ENCODE measurements at regions not wholly inside any gene's neighbourhood (a gene's known extent, or its start where the extent isn't known, plus 50 kb on each side); places are given as distances from the start of the nearest gene placed in this dataset.

DNA sequence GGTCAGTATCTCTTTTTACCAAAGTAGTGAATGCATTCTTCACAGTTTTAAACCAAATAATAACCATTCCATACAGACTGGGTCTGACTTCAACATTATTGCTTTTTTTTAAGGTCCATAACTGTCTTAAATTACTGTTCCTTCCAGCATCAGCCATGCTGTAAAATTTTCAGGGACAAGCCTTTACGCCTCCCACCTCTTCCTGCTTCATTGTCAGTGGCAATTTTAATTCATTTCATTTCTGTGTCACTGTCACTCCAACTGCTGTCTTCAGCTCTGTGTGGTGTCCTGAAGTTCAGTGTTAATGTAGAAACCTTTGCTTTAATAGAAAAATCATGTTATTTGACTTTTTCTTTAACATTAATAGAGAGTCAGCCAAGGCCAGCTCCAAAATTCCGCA is 365.6 kb upstream of the PTBP2 start:
- Histone ChIP-seq H3K4me2 (ENCODE audit: low read length) (no peak overlapping the region), H3K4me1 (ENCODE audit: insufficient read depth, low read length) (peaks cover 7% of the 10 kb centered on the region), H3K36me3 (ENCODE audit: insufficient read depth, low read length) (no peaks in the 10 kb centered on the region), H3K9ac (ENCODE audit: low read length) (no peak overlapping the region), H3K4me3 (ENCODE audit: insufficient read depth, low read depth, low read length) (no peak overlapping the region), H3K27me3 (ENCODE audit: insufficient read depth, low read length) (no peaks in the 10 kb centered on the region), H3K9me3 (ENCODE audit: insufficient read depth, low read depth, low read length) (no peaks in the 10 kb centered on the region), H4K20me1 (ENCODE audit: insufficient read depth, low read length) (no peaks in the 10 kb centered on the region), H3K27ac (ENCODE audit: low read depth, low read length) (no peak overlapping the region), H3K79me2 (ENCODE audit: insufficient read depth, low read length) (no peaks in the 10 kb centered on the region), H2AFZ (ENCODE audit: low read depth, low read length) (no peak overlapping the region)
- no peak for FAIRE-seq
- TF ChIP-seq EZH2 (IDR thresholded peaks at IDR 0.05; ENCODE audit: insufficient read depth, low read length), result no peak
- TF ChIP-seq, protein P1, sequence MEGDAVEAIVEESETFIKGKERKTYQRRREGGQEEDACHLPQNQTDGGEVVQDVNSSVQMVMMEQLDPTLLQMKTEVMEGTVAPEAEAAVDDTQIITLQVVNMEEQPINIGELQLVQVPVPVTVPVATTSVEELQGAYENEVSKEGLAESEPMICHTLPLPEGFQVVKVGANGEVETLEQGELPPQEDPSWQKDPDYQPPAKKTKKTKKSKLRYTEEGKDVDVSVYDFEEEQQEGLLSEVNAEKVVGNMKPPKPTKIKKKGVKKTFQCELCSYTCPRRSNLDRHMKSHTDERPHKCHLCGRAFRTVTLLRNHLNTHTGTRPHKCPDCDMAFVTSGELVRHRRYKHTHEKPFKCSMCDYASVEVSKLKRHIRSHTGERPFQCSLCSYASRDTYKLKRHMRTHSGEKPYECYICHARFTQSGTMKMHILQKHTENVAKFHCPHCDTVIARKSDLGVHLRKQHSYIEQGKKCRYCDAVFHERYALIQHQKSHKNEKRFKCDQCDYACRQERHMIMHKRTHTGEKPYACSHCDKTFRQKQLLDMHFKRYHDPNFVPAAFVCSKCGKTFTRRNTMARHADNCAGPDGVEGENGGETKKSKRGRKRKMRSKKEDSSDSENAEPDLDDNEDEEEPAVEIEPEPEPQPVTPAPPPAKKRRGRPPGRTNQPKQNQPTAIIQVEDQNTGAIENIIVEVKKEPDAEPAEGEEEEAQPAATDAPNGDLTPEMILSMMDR (IDR thresholded peaks at IDR 0.05; ENCODE audit: insufficient read depth, low read depth, low read length), result no peak
- no peak for DNase-seq (ENCODE audit: low read depth)
- Mint-ChIP-seq H3K9me3 (ENCODE audit: unreplicated experiment) (no peaks in the 10 kb centered on the region), H3K36me3 (ENCODE audit: low read depth, unreplicated experiment) (no peaks in the 10 kb centered on the region), H3K4me1 (ENCODE audit: low read depth, unreplicated experiment) (peaks cover 14% of the 10 kb centered on the region), H3K27ac (ENCODE audit: unreplicated experiment) (no peak overlapping the region), H3K4me3 (ENCODE audit: unreplicated experiment) (no peak overlapping the region), H3K27me3 (ENCODE audit: low read depth, unreplicated experiment) (no peaks in the 10 kb centered on the region)

DNA sequence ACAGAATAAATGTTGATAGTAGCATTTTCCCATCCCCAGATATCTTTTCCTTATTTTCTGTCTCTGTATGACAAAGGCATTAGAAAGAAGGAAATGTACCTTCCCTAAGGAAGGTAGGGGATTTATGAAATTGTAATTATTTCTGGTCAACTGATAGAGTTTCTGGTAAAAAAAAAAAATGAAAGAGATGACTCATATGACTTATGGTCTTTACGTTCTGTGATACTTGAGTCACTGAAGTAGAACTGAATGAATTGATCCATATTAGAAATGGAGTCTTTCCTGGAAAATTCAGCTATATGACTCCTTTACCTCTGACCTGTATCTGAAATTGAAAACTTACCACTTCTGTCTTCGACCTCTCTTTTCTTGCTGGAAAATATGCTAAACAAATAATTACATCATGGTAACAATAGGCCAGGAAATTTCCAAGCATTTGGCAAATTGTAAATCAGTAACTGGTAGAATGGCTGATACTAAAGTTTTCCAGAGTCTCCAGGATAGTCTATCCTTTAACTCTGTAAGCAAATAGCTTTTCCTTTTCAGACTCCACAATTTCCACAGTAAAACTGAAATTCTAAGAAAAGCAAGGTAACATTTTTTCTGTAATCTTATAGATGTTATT is 364.3 kb upstream of the PTBP2 start:
- no peak for DNase-seq (ENCODE audit: low read depth)
- no peak overlapping the region for H3K9ac ChIP-seq (ENCODE audit: low read length)
- TF ChIP-seq, protein P1 (IDR thresholded peaks at IDR 0.05; ENCODE audit: insufficient read depth, low read depth, low read length), result no peak
- no peak for TF ChIP-seq EZH2 (IDR thresholded peaks at IDR 0.05; ENCODE audit: insufficient read depth, low read length)
- H3K4me2 ChIP-seq (ENCODE audit: low read length), result no peak overlapping the region
- no peaks in the 10 kb centered on the region for H4K20me1 ChIP-seq (ENCODE audit: insufficient read depth, low read length)
- peaks cover 13% of the 10 kb centered on the region for H3K4me1 ChIP-seq (ENCODE audit: insufficient read depth, low read length)
- H3K27ac Mint-ChIP-seq (ENCODE audit: unreplicated experiment), result no peak overlapping the region
- peaks cover 24% of the 10 kb centered on the region for H3K4me1 Mint-ChIP-seq (ENCODE audit: low read depth, unreplicated experiment)
- H3K27me3 Mint-ChIP-seq (ENCODE audit: low read depth, unreplicated experiment), result no peaks in the 10 kb centered on the region
- no peaks in the 10 kb centered on the region for H3K79me2 ChIP-seq (ENCODE audit: insufficient read depth, low read length)
- no peaks in the 10 kb centered on the region for H3K36me3 ChIP-seq (ENCODE audit: insufficient read depth, low read length)
- no peak overlapping the region for H3K4me3 ChIP-seq (ENCODE audit: insufficient read depth, low read depth, low read length)
- H2AFZ ChIP-seq (ENCODE audit: low read depth, low read length), result no peak overlapping the region
- no peaks in the 10 kb centered on the region for H3K9me3 Mint-ChIP-seq (ENCODE audit: unreplicated experiment)
- no peaks in the 10 kb centered on the region for H3K36me3 Mint-ChIP-seq (ENCODE audit: low read depth, unreplicated experiment)
- no peaks in the 10 kb centered on the region for H3K27me3 ChIP-seq (ENCODE audit: insufficient read depth, low read length)
- H3K9me3 ChIP-seq (ENCODE audit: insufficient read depth, low read depth, low read length), result no peaks in the 10 kb centered on the region
- FAIRE-seq, result no peak
- no peak overlapping the region for H3K27ac ChIP-seq (ENCODE audit: low read depth, low read length)
- H3K4me3 Mint-ChIP-seq (ENCODE audit: unreplicated experiment), result no peak overlapping the region

DNA sequence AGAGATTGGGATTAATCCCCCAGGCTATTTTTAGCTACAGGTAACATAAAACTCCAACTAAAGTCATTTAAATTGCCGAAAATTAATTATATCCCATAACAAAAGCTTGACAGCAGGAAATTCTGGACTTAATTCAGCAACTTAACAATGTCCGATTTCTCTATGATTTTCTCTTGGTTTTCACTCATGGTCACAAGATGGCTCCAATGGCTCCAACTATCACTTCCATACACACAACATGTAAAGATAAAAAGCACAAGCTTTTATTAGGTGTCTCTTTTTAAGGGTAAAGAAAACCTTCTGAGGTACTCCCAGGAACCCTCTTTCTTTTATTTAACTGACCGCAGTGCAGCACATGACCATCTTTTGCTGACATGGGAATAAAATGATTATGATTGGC is 363.5 kb upstream of the PTBP2 start:
- no peaks in the 10 kb centered on the region for H3K9me3 ChIP-seq (ENCODE audit: insufficient read depth, low read depth, low read length)
- Mint-ChIP-seq H3K27me3 (ENCODE audit: low read depth, unreplicated experiment) (no peaks in the 10 kb centered on the region), H3K4me3 (ENCODE audit: unreplicated experiment) (no peak overlapping the region), H3K4me1 (ENCODE audit: low read depth, unreplicated experiment) (peaks cover 30% of the 10 kb centered on the region), H3K9me3 (ENCODE audit: unreplicated experiment) (no peaks in the 10 kb centered on the region), H3K27ac (ENCODE audit: unreplicated experiment) (no peak overlapping the region), H3K36me3 (ENCODE audit: low read depth, unreplicated experiment) (no peaks in the 10 kb centered on the region)
- H3K79me2 ChIP-seq (ENCODE audit: insufficient read depth, low read length), result no peaks in the 10 kb centered on the region
- H3K4me3 ChIP-seq (ENCODE audit: insufficient read depth, low read depth, low read length), result no peak overlapping the region
- TF ChIP-seq EZH2 (IDR thresholded peaks at IDR 0.05; ENCODE audit: insufficient read depth, low read length), result no peak
- TF ChIP-seq, protein P1 (IDR thresholded peaks at IDR 0.05; ENCODE audit: insufficient read depth, low read depth, low read length), result no peak
- H3K9ac ChIP-seq (ENCODE audit: low read length), result no peak overlapping the region
- H2AFZ ChIP-seq (ENCODE audit: low read depth, low read length), result no peak overlapping the region
- H3K36me3 ChIP-seq (ENCODE audit: insufficient read depth, low read length), result no peaks in the 10 kb centered on the region
- FAIRE-seq, result no peak
- no peak overlapping the region for H3K27ac ChIP-seq (ENCODE audit: low read depth, low read length)
- DNase-seq (ENCODE audit: low read depth), result no peak
- no peaks in the 10 kb centered on the region for H3K27me3 ChIP-seq (ENCODE audit: insufficient read depth, low read length)
- H3K4me1 ChIP-seq (ENCODE audit: insufficient read depth, low read length), result peaks cover 19% of the 10 kb centered on the region
- no peaks in the 10 kb centered on the region for H4K20me1 ChIP-seq (ENCODE audit: insufficient read depth, low read length)
- H3K4me2 ChIP-seq (ENCODE audit: low read length), result no peak overlapping the region

Data from astrocyte (in vitro differentiated cells and primary cell).